IMR-90 (cell line): ENCODE measurements at regions not wholly inside any gene's neighbourhood (a gene's known extent, or its start where the extent isn't known, plus 50 kb on each side); places are given as distances from the start of the nearest gene placed in this dataset.

Experiments
- ATAC-seq: fragments of 200-7000 bp; cut with Tn5 transposase; 2 replicates; pipeline ENCODE4 v1.9.1; 2020; ENCODE audit warnings: low read depth, mild to moderate bottlenecking, moderate library complexity
- BruUV-seq: library from RNA; stranded (reverse); fragments of 400-500 nt; replicated peaks from 2 replicates; lab custom pipeline; 2021; lab: Mats Ljungman, UMichigan
- CTCF ChIA-PET: fragments of 300-600 bp; formaldehyde crosslinking; extraction: SDS; loops from one replicate; lab custom pipeline; 2021; ENCODE audit warnings: antibody characterized with exemption; lab: Yijun Ruan, JAX
- POLR2A ChIA-PET: fragments of 300-600 bp; sonication (Branson Sonifier 250); formaldehyde crosslinking; loops from one replicate; lab custom pipeline; 2022; ENCODE audit warnings: antibody characterized with exemption; ENCODE audit not compliant: unreplicated experiment; lab: Charles Lee
- DNase-seq: peaks from one replicate; pipeline ENCODE4 v3.0.0; 2013
- H2AFZ ChIP-seq: replicated peaks from 2 replicates; pipeline ENCODE3; 2013; ENCODE audit warnings: low read length, mild to moderate bottlenecking; ENCODE audit not compliant: poor library complexity
- H2AK5ac ChIP-seq: 2 replicates; pipeline ENCODE4 v1.6.1; 2013; ENCODE audit warnings: low read depth, low read length, inconsistent platforms
- H2AK9ac ChIP-seq: replicated peaks from 2 replicates; pipeline ENCODE3; 2013; ENCODE audit warnings: mild to moderate bottlenecking, low read depth, low read length, moderate library complexity; ENCODE audit not compliant: poor library complexity
- H2BK120ac ChIP-seq: 2 replicates; pipeline ENCODE4 v1.6.1; 2013; ENCODE audit warnings: low read depth, low read length, inconsistent platforms
- H2BK15ac ChIP-seq: 3 replicates; pipeline ENCODE4 v1.6.1; 2013; ENCODE audit warnings: low read depth, low read length, inconsistent platforms
- H2BK20ac ChIP-seq: 2 replicates; pipeline ENCODE4 v1.6.1; 2013; ENCODE audit warnings: low read depth, mild to moderate bottlenecking, inconsistent platforms, low read length, moderate library complexity
- H2BK5ac ChIP-seq: 2 replicates; pipeline ENCODE4 v1.6.1; 2013; ENCODE audit warnings: mild to moderate bottlenecking, low read depth, low read length, inconsistent platforms; ENCODE audit not compliant: poor library complexity, severe bottlenecking
- H3K14ac ChIP-seq: replicated peaks from 2 replicates; pipeline ENCODE4 v1.6.1; 2013; ENCODE audit warnings: low read depth, low read length, inconsistent platforms
- H3K18ac ChIP-seq: 2 replicates; pipeline ENCODE4 v1.6.1; 2013; ENCODE audit warnings: low read depth, low read length, control low read depth
- H3K23ac ChIP-seq: 2 replicates; pipeline ENCODE4 v1.6.1; 2013; ENCODE audit warnings: low read depth, low read length, inconsistent platforms
- H3K27ac ChIP-seq: 2 replicates; pipeline ENCODE4 v1.5.1; 2013; ENCODE audit warnings: mild to moderate bottlenecking, control low read depth, low read length; ENCODE audit not compliant: insufficient read depth
- H3K27me3 ChIP-seq: 2 replicates; pipeline ENCODE4 v1.6.1; 2013; ENCODE audit warnings: low read length; ENCODE audit not compliant: control insufficient read depth, insufficient read depth
- H3K36me3 ChIP-seq: 2 replicates; pipeline ENCODE4 v1.6.1; 2013; ENCODE audit warnings: low read length, mixed read lengths; ENCODE audit not compliant: control insufficient read depth, insufficient read depth
- H3K4ac ChIP-seq: 2 replicates; pipeline ENCODE4 v1.6.1; 2013; ENCODE audit warnings: low read depth, low read length, inconsistent platforms
- H3K4me1 ChIP-seq: 2 replicates; pipeline ENCODE4 v1.6.1; 2013; ENCODE audit warnings: low read length, mixed read lengths; ENCODE audit not compliant: control insufficient read depth, insufficient read depth
- H3K4me2 ChIP-seq: 2 replicates; pipeline ENCODE4 v1.6.1; 2013; ENCODE audit warnings: low read depth, mild to moderate bottlenecking, control low read depth, low read length, moderate library complexity
- H3K4me3 ChIP-seq: 2 replicates; pipeline ENCODE4 v1.5.1; 2013; ENCODE audit warnings: low read depth, mild to moderate bottlenecking, control low read depth, low read length, moderate library complexity; ENCODE audit not compliant: insufficient read depth
- H3K56ac ChIP-seq: 2 replicates; pipeline ENCODE4 v1.6.1; 2013; ENCODE audit warnings: low read length, inconsistent platforms; ENCODE audit not compliant: insufficient read depth; ENCODE audit errors: extremely low read depth
- H3K79me1 ChIP-seq, 2 experiments: 2 replicates each; pipeline ENCODE4 v1.6.1; 2013; ENCODE audit warnings: low read length in 2 of 2, inconsistent platforms in 1 of 2, low read depth in 1 of 2
- H3K9ac ChIP-seq: 2 replicates; pipeline ENCODE4 v1.6.1; 2013; ENCODE audit warnings: low read depth, low read length, control low read depth
- H3K9me1 ChIP-seq: 2 replicates; pipeline ENCODE4 v1.6.1; 2013; ENCODE audit warnings: low read length, inconsistent platforms; ENCODE audit not compliant: insufficient read depth
- H3K9me3 ChIP-seq: 2 replicates; pipeline ENCODE4 v1.6.1; 2013; ENCODE audit warnings: low read length; ENCODE audit not compliant: control insufficient read depth, insufficient read depth
- H4K20me1 ChIP-seq: 2 replicates; pipeline ENCODE4 v1.6.1; 2013; ENCODE audit warnings: low read length, inconsistent platforms; ENCODE audit not compliant: insufficient read depth
- H4K5ac ChIP-seq: 2 replicates; pipeline ENCODE4 v1.6.1; 2013; ENCODE audit warnings: mild to moderate bottlenecking, low read depth, low read length, control low read depth
- H4K8ac ChIP-seq, 2 experiments: 2 replicates each; pipeline ENCODE4 v1.6.1; 2013; ENCODE audit warnings: low read depth in 2 of 2, low read length in 2 of 2, control low read depth in 1 of 2, inconsistent platforms in 1 of 2
- H4K91ac ChIP-seq: 2 replicates; pipeline ENCODE4 v1.6.1; 2013; ENCODE audit warnings: low read depth, low read length, inconsistent platforms; ENCODE audit not compliant: insufficient read depth
- BHLHE40 ChIP-seq: fragments of 150-350 bp; IDR thresholded peaks from 2 replicates; pipeline ENCODE4 v1.6.1; 2016; ENCODE audit warnings: mild to moderate bottlenecking, low read depth, low read length
- FOS ChIP-seq: fragments of 150-350 bp; IDR thresholded peaks from 2 replicates; pipeline ENCODE4 v1.6.1; 2016; ENCODE audit warnings: low read depth, low read length
- MAFK ChIP-seq: IDR thresholded peaks from 2 replicates; pipeline ENCODE4 v1.6.1; 2012; ENCODE audit warnings: low read depth, low read length, improper control_type of control experiment
- NFE2L2 ChIP-seq: fragments of 150-350 bp; IDR thresholded peaks from 2 replicates; pipeline ENCODE4 v1.6.1; 2016; ENCODE audit warnings: low read depth, mild to moderate bottlenecking, low read length
- RFX5 ChIP-seq: IDR thresholded peaks from 2 replicates; pipeline ENCODE4 v1.8.0; 2012; ENCODE audit warnings: low read depth, mild to moderate bottlenecking, low read length, moderate library complexity
- USF2 ChIP-seq: fragments of 150-350 bp; IDR thresholded peaks from 2 replicates; pipeline ENCODE4 v1.6.1; 2017; ENCODE audit warnings: mild to moderate bottlenecking, antibody characterized with exemption, low read length, low read depth
- WGBS, 2 experiments: methylation state at CpG; one replicate each; pipeline versions ENCODE4 v1.1.5 to v1.1.7; 2013; ENCODE audit warnings: missing lambda C conversion rate in 2 of 2; ENCODE audit not compliant: insufficient read length in 1 of 2; ENCODE audit errors: extremely low coverage in 2 of 2; 5-methylcytosine and 5-hydroxymethylcytosine counted together
- dilution Hi-C: fragments of 300-500 bp; cut with HindIII; formaldehyde crosslinking; loops from one replicate; pipeline ENCODE4 v1.14.3; 2018; ENCODE audit warnings: low sequenced_read_pairs; ENCODE audit not compliant: unreplicated experiment
- in situ Hi-C: fragments of 300-500 bp; cut with MboI; formaldehyde crosslinking; loops from 3 replicates; pipeline ENCODE4 v1.14.3; 2019; ENCODE audit warnings: low sequenced_read_pairs, inconsistent platforms, mixed read lengths
- intact Hi-C: fragments of 100-400 bp; cut with micrococcal nuclease; formaldehyde crosslinking; loops from 2 replicates; pipeline ENCODE4 v1.10.0; 2022

GRCh38 chr13:107586216-107586615 lies 629.1 kb downstream of the LIG4 start:
- H3K18ac ChIP-seq: no peak overlapping the region
- DNase-seq (peak; percentile 89), ATAC-seq (peak; percentile 85)
- peaks cover 4% of the 10 kb centered on the region for H3K4me1 ChIP-seq
- H4K5ac ChIP-seq: no peak overlapping the region
- in situ Hi-C loops (no loop called here), intact Hi-C loops (loop anchor here (10.0 kb wide), 2 partner anchors 59 to 279 kb away; a partner anchor contains a TSS), dilution Hi-C loops (no loop called here)
- no TSS peak for BruUV-seq
- no peak overlapping the region for H2BK20ac ChIP-seq
- H3K23ac ChIP-seq: no peak overlapping the region
- POLR2A ChIA-PET: no interaction called here
- peaks cover 4% of the 10 kb centered on the region; the same call in 1 of the 2 replicates for H4K20me1 ChIP-seq
- no peak overlapping the region for H3K14ac ChIP-seq
- H2BK5ac ChIP-seq: peak overlapping the region; percentile 66
- H3K4me3 ChIP-seq: no peak overlapping the region
- H2BK15ac ChIP-seq: no peak overlapping the region
- no peaks in the 10 kb centered on the region for H3K9me3 ChIP-seq
- H3K79me1 ChIP-seq: peaks cover 15 to 40% of the 10 kb centered on the region in 2 experiments
- H2AFZ ChIP-seq: no peak overlapping the region
- no CpG with 5 or more reads among the region's 2 CpGs for WGBS, 2 experiments
- H3K36me3 ChIP-seq: no peaks in the 10 kb centered on the region
- TF ChIP-seq FOS: no peak
- TF ChIP-seq USF2: peak; percentile 47; the same call in 1 of the 2 replicates
- TF ChIP-seq RFX5: no peak
- no peak for TF ChIP-seq NFE2L2
- TF ChIP-seq BHLHE40: peak; percentile 63; the same call in 1 of the 2 replicates
- no peak for TF ChIP-seq MAFK
- no peak overlapping the region for H3K9ac ChIP-seq
- no peak overlapping the region for H3K4ac ChIP-seq
- H2AK9ac ChIP-seq: no peak overlapping the region
- no peak overlapping the region for H3K27ac ChIP-seq
- H4K91ac ChIP-seq: no peak overlapping the region
- H4K8ac ChIP-seq: no peak overlapping the region
- 0 out of 2 replicates have a peak overlapping the region, but pooled peaks have one; percentile 23 for H3K56ac ChIP-seq
- H2BK120ac ChIP-seq: peak overlapping the region; percentile 61; the same call in 1 of the 2 replicates
- H3K27me3 ChIP-seq: no peaks in the 10 kb centered on the region
- H3K9me1 ChIP-seq: peaks cover 6% of the 10 kb centered on the region
- CTCF ChIA-PET: no interaction called here
- no peak overlapping the region for H2AK5ac ChIP-seq
- peak overlapping the region; percentile 75; the same call in 1 of the 2 replicates for H3K4me2 ChIP-seq
